GM04504 (cell line): ENCODE measurements at regions not wholly inside any gene's neighbourhood (a gene's known extent, or its start where the extent isn't known, plus 50 kb on each side); places are given as distances from the start of the nearest gene placed in this dataset.
"Not testable (repeated sequence)": the region's sequence is repeated elsewhere in the genome, so short reads cannot be mapped to it uniquely, and the experiment has no call there.

Experiments used
- DNase-seq: peaks from one replicate; pipeline ENCODE4 v3.0.0-alpha.2; 2012; ENCODE audit warnings: low read depth

DNA sequence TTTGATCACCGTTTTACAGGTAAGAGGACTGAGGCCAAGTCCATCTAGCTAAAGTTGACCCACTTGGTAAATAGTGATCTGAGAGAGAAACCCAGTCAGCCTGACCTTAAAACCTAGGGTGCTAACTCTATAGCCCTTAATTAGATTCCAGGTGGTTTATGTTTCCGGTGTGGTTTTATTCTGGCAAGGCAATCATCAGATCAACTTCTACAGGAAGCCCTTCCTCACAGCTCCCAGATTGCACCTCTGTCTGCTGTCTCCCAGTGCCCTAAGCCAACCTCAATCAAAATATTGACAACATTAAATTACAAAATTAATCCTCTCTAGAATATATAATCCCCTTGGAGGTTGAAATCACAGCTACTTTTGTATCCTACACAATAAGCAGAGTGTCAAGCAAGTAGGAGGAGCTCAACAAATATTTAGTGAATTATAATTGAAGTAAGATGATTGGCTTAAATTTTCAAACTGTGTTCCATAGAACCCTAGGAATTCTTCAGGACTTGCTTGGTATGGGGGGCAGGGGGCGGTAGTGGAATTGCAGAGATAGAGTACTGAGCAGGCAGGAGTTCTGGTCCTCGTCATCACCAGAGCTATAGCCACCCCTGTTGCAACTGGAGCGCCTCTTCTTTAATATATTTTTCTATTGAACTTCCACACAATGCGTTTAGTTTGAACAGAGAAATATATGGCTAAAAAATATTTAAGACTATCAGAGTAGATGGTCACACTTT lies 692.8 kb upstream of the LRRN3 start:
- DNase-seq: no peak

DNA sequence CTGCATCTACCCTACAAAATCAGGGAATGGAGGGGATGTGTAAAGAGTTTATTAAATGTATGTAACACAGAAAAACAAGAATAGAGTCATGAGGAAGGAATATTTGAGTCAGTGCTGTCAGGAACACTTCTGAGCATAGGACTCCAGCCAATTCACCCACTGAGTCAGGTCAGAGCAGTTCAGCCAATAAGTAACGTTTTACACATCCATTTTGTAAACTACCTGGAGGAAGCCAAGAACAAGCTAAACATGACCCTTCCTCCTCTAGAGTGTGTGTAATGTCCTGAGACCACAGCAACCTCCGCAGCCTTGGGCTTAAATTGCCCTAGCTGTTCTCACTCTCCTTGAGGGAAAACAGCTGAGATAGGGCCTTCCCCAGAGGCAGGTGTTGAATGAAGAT lies 691.5 kb upstream of the LRRN3 start:
- no peak for DNase-seq

DNA sequence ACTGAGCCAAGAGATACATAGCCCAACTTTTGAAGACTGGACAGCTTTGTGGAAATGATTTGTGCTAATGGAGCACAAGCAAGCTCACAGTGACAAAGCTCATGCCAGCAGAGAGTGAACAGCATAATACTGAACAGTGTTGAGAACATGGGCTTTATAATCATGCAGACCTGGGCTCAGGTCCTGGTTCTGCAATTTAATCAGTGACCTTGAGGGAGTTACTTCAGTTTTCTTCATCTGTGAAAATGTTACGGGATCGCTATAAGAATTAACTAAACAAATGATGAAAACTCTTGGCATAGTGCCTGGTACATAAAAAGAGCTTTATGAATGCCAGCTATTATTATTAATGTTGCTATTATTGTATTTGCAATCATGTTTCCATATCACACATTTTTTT lies 690.5 kb upstream of the LRRN3 start:
- DNase-seq: no peak

DNA sequence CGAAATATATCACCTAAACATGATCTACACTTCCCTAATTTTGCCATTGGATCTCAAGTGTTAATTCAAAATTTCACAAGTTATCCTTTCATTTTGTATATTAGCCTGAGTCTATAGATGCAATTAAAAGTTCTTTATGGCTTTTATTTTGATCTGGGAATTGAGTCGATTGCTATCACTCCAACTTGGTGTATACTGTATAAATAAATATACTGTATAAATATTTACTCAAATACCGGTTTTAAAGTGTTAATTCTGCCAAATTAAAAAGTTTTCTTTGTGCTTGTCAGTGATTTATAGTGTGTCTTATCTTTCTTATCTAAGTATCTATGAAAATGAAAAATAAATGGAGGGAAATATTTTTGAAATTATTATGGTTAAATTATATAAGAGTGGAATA lies 683.7 kb upstream of the LRRN3 start:
- no peak for DNase-seq

DNA sequence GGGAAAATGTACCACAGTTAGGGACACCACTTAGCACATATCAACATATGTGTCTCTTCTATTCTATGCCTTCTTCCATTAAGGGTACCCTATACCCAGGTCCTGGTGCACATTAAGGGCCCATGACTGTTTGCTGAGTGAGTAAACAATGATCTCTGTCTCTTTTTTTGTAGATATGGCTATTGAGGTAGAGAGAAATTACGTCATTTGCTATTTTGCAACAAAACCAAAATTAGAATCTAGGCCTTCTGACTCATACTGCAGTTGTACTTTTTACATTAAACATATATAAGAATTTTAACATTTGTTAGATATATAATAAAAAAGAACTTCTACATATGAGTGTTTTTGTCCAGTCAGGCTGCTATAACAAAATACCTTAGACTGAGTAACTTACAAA lies 683.2 kb upstream of the LRRN3 start:
- no peak for DNase-seq

DNA sequence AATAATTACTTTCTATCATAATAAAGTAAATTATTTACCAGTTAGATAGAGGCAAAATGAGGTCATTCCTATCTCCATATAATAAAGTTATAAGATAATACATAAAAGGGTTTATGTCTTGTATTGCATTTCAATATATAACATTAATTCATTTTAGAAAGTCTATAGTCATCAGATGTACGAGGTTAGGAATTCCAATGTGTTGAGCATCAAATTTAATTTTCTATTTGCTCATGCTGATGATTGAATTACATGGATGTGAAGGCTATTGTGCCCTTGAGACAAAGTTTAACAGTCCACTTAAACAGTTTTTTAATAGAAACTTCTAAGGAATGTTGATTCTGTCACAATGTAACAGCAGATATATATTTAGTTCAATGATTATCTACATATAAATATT lies 678.3 kb upstream of the LRRN3 start:
- no peak for DNase-seq

DNA sequence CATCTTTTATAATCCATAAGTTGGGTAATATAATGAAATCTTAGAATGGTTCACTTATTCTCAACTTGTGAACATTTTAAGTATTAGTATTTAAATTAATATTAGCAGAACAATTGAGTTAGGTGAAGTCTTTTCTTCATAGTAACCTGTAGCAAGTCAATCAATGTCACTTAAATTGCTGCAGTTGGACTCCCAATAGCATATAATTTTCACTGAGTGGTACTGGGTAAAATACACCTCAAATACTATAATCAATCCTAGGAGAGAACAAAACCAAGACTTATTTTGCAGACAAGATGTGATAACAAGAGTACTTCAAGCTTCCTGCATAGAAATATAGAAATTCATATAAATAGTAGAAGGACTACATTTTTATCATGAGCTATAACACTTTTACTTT lies 677.9 kb upstream of the LRRN3 start:
- DNase-seq: no peak

DNA sequence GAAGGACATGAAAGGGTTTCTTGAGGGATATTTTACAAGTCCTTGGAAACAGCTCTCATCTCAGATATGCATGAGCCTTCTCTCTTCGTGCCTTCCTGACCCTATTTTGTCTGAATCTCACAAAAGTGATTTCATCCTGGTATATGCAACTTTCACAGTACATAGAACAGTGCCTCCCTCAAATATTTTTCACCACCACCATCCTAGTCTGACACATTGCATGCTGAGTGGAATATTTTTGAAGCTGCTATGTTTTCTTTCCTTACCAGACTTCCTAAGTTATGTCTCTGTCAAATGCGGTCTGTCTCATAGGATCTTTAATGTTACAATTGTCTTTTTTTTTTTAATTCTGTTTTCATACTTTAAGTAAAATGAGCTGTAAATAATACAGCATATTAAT lies 673.3 kb upstream of the LRRN3 start:
- DNase-seq: no peak

DNA sequence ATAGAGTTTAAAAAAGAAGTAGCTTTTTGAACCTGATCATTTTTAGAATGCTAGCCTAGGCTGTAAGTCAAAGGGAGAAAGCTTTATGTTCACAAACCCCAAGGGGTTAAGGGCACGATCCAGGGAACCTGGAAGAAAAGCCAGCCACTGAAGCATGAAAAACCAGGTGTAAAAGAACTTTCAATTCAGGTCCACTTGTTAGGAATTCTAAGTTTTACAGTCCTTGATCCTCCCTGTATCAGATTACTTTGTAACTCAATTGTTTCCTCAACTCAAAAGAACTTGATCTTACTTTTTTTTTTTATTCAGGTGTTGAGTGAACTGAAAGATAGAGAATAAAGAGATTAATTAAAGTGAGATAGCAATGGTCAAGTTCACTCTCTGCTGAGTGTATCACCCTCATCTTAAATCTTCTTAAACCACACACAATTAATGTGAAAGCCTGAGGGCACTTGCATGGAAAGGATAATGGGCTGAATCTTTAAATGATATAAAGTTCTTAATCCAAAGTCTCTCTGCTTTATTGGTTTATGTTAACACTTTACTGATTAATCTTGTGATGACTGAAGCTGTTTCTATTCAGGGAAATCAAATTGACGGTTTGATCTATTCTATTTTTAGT lies 672.2 kb upstream of the LRRN3 start:
- DNase-seq: no peak

DNA sequence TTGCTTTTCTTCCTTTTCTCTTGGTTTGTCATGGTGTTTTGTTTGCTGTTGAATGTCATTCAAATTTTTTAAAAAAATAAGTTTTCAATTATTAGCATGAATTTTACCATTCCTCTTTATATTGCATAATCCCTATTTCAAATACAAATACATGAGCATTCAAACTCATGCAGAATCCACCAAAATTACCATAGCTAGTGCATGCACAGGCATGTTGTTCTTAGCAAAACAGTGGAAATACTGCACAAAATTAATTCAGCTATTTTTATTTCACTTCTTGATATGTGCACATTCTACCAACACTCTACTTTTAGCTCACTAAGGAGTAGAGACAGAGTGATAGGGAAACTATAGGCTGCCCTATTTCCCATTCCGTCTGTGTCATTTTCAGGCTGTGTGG lies 670.1 kb upstream of the LRRN3 start:
- no peak for DNase-seq

DNA sequence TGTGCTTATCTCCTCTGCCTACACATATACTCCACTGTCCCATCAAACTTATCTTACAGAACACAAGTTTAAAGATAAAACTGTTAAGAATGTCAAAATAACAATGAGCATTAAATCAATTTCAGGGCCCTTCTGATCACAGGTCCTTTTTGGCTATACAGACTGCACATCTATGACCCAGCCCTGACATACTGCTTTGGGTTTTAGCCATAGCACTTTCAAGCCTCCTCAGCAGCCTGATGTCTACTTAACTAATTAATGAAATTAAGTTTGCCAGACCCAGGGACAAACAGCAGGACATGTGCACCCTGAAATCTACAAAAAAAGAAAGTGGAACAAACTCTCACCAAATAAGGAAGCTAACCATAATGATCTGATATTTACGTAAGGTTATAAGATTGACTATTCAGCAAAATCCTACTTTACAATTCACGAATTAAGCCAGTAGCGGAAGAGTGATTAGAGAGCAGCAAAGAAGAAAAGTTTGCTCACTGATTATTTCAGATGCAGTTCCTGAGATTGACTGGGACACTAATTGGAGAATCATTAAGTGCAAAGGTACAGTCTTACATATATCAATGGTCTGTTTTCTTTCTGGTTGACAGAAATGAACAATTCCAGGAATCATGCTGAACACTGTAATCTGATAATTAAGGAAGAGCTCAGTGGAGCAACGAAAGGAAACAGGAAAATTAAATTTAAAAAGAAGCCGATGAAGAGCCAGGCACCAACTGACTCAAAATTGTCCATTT lies 669.3 kb upstream of the LRRN3 start:
- DNase-seq: no peak

DNA sequence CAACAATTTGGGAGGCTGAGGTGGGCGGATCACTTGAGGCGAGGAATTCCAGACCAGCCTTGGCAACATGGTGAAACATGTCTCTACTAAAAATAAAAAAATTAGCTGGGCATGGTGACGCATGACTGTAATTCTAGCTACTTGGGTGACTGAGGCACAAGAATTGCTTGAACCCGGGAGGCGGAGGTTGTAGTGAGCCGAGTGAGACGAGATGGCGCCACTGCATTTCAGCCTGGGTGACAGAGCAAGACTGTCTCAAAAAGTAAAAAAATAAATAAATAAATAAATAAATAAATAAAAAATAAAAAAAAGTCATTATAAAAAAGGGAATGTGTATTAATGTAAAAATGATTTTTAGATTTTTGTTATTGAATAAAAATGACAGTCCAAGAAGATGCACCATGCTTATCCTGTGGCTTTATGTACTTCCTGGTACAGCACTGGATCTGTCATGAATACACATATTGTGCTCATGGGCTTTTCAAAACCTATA lies 658.8 kb upstream of the LRRN3 start:
- DNase-seq: no peak

DNA sequence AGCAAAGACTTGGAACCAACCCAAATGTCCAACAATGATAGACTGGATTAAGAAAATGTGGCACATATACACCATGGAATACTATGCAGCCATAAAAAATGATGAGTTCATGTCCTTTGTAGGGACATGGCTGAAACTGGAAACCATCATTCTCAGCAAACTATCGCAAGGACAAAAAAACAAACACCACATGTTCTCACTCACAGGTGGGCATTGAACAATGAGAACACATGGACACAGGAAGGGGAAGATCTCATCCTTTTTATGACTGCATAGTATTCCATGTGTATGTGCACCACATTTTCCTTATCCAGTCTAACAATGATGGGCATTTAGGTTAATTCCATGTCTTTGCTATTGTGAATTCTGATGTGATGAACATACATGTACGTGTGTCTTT lies 652.0 kb upstream of the LRRN3 start:
- DNase-seq: not testable (repeated sequence)

DNA sequence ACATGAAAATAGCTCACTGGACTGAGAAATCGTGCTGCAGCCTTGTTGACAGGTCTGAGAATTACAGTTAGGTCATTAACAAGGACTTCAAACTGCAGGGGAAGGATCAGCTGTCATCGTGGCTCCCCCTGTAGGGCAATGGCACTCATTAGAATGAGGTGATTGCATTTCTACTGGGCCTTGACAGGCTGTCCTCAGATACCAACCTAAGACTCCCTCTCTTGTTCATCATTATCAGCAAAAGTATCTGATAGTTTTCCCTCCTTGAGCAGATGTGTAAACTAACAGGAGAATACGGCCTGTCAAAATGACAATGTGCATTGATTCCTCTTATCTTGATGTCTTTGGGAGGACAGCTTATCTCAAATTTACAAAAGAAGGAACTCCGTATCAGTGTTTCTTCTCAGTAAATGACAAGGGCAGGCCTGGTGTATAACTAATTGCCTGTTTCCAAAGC lies 648.5 kb upstream of the LRRN3 start:
- DNase-seq: no peak

DNA sequence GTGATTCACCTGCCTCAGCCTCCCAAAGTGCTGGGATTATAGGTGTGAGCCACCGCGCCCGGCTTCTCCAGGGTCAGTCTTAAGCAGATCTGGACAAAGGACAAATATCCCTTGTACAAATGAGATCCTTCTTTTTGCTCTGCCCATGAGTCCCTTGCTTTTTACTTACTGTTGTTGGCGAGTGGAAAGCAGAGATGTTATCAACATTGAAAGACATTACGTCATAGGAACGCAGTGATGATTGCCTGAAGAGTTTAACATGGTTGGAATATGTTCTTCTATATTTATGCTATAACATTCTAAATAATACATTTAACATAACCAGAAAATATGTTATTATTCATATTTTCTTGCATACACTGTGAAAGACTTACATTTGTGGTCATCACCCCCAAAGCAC lies 644.3 kb upstream of the LRRN3 start:
- no peak for DNase-seq

DNA sequence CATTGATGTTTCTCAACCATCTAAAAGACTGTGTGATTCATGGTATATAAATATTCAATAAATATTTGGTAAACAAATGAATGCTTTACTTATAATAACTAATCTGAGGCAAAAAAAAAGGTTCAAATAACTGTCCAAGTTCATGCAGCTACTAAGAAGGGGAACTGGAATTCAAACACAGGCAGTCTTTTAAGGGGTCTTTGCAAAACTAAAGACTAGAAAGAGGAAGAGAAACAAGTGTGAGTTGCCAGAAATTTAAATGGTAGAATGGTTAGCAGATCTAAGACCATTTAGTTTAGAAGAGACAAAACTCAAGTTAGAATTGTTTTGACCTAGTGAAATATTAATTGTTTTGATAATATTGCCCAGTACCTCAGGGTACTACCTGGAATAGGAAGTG lies 642.0 kb upstream of the LRRN3 start:
- DNase-seq: no peak

DNA sequence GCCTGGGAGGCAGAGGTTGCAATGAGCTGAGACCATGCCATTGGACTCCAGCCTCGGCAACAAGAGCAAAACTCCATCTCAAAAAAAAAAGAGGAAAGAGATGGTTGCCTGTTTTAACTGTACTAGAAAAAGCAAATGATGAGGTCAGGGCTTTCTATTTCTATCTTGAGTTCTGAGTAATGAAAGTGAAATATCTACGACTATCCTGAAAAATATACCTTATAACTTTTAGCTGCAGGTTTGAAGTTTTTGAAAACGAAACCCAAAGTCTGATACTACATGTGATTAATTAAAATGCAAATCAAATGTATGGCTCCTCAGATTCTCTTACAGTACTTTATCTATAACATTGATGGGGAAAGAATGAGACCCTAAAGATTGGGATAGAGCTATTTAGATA lies 636.2 kb upstream of the LRRN3 start:
- no peak for DNase-seq

DNA sequence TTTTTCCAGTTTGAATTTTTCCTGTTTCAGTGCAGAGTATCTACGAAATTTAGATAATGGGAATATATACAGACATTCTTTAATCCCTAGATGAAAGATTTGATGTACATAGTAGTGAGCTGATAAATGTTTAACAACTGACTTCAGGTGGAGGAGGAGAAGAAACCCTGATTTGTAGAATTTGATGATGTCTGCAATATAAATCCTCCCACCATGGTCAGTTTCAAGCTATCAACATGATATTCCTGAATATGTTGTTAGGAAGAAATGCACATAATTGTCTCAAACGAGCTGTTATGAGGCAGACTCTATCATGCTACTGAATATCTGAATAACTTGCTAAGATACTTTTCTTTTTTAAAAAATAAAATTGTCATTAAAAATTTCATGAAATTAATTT lies 629.3 kb upstream of the LRRN3 start:
- no peak for DNase-seq

DNA sequence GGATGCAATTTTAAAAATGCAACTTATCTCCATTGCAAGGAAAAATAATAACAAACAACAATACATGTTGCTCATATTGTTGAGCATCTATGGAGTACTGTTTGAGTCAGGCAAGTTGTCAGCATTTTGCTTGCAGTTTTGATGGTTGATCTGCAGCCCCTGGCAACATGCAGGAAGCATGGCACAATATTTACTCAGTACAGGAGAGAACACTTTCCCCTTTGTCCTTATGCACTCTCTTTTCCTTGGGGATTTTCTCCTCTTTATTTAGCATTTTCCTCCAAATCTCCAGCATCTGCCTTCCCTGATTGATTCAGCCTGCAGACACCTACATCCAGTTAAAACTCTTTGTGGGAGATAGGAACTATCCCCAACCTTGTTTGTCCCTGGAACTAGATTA lies 620.5 kb upstream of the LRRN3 start:
- no peak for DNase-seq

DNA sequence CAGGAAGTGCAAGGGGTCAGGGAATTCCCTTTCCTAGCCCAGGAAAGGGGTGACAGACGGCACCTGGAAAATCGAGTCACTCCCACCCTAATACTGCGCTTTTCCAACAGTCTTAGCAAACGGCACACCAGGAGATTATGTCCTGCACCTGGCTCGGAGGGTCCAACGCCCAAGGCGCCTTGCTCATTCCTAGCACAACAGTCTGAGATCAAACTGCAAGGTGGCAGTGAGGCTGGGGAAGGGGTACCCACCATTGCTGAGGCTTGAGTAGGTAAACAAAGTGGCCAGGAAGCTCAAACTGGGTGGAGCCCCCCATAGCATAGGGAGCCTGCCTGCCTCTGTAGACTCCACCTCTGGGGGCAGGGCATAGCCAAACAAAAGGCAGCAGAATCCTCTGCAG lies 618.5 kb upstream of the LRRN3 start:
- DNase-seq: not testable (repeated sequence)

DNA sequence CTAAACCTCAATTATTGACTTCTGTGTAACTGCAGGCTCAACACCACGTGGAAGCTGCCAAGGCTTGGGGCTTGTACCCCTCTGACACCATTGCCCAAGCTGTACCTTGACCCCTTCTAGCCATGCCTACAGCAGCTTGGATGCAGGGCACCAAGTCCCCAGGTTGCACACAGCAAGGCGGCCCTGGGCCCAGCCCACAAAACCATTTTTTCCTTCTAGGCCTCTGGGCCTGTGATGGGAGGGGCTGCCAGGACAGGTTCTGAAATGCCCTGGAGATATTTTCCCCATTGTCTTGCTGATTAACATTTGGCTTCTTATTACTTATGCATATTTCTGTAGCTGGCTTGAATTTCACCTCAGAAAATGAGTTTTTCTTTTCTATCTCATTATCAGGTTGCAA lies 610.0 kb upstream of the LRRN3 start:
- no peak for DNase-seq

DNA sequence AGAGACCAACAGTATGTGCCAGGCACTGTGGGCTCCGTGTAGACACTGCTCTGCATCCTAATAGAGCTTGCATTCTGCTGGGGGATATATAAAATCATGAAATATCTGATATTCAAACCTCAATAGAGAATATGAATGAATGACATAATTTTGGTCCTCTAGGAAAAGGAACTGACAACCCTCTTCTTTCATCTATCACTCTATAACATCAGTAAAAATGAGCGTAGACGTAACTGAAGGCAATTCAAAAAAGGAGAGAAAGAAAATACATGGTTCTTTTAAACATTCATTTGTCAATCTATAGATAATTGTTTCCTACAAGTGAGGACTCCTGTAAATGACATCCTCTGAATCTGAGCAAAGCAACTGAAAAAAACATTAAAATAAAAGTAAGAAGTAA lies 607.4 kb upstream of the LRRN3 start:
- DNase-seq: no peak

DNA sequence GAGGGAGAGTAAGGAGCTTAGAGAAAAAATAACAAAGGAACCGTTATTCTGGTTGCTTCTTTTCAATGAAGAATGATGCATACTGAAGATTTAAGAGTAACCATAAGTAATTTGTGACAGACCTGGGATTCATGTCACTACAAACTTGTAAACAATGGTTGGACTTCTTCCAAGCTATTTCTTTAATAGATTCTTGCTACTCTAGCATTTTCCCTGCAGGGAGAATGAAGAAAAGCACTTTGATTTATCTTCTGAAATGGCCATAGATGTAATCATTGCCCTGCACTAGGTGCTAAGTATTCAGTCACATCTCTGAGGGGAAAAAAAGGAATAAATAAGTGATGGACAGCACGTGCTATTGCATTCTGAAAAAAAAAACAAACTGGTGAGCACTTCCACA lies 606.6 kb upstream of the LRRN3 start:
- no peak for DNase-seq
